ENCODE measurements at regions not wholly inside any gene's neighbourhood (a gene's known extent, or its start where the extent isn't known, plus 50 kb on each side); places are given as distances from the start of the nearest gene placed in this dataset.

- TF ChIP-seq FOXJ3 (CRISPR knock-in tag; IDR thresholded peaks at IDR 0.05), result no peak
- TF ChIP-seq, protein P1, sequence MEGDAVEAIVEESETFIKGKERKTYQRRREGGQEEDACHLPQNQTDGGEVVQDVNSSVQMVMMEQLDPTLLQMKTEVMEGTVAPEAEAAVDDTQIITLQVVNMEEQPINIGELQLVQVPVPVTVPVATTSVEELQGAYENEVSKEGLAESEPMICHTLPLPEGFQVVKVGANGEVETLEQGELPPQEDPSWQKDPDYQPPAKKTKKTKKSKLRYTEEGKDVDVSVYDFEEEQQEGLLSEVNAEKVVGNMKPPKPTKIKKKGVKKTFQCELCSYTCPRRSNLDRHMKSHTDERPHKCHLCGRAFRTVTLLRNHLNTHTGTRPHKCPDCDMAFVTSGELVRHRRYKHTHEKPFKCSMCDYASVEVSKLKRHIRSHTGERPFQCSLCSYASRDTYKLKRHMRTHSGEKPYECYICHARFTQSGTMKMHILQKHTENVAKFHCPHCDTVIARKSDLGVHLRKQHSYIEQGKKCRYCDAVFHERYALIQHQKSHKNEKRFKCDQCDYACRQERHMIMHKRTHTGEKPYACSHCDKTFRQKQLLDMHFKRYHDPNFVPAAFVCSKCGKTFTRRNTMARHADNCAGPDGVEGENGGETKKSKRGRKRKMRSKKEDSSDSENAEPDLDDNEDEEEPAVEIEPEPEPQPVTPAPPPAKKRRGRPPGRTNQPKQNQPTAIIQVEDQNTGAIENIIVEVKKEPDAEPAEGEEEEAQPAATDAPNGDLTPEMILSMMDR (IDR thresholded peaks at IDR 0.05), result no peak
- no peak for TF ChIP-seq TAF1 (IDR thresholded peaks at IDR 0.05; ENCODE audit: borderline replicate concordance, low read depth, low read length)
- no peak for TF ChIP-seq YY1 (IDR thresholded peaks at IDR 0.05; ENCODE audit: low read depth)
- TF ChIP-seq PBX3 (IDR thresholded peaks at IDR 0.05), result no peak
- TF ChIP-seq FOXM1 (IDR thresholded peaks at IDR 0.05; ENCODE audit: low read depth), result no peak
- TF ChIP-seq NFIC (IDR thresholded peaks at IDR 0.05; ENCODE audit: borderline replicate concordance), result no peak
- TF ChIP-seq SMC3 (IDR thresholded peaks at IDR 0.05; ENCODE audit: low read depth, low read length), result no peak
- TF ChIP-seq RFX5 (IDR thresholded peaks at IDR 0.05; ENCODE audit: low read length), result no peak
- TF ChIP-seq RAD21 (IDR thresholded peaks at IDR 0.05; ENCODE audit: low read length), result no peak
- TF ChIP-seq, protein P2, sequence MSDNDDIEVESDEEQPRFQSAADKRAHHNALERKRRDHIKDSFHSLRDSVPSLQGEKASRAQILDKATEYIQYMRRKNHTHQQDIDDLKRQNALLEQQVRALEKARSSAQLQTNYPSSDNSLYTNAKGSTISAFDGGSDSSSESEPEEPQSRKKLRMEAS (IDR thresholded peaks at IDR 0.05; ENCODE audit: low read depth), result no peak
Measured at GRCh38 chr9:89771205-89771604, 166.4 kb downstream of the GADD45G start.

All from SK-N-SH (cell line).